ENCODE measurements at regions not wholly inside any gene's neighbourhood (a gene's known extent, or its start where the extent isn't known, plus 50 kb on each side); places are given as distances from the start of the nearest gene placed in this dataset.

DNA sequence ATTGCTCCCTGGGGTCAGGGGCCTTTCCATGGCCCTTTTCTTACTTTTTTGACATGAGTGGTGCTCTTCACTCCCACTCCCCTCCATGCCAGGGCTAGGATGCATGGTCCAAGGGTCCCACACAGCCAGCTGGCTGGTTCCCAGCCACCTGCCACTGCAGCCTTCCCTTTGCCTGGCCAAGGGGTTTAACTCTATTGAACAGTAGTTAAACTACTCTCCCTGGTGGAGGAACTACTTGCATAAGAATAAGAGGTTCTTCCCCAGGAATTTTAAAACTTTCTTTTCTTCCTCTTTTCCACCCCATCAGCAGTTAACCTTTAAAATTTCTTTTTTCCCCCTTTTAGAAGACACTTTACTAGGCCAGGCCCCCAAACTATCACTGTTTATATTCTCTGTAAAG lies 1532.8 kb upstream of the ACO1 start:
- Mint-ChIP-seq H3K4me3 (no peak overlapping the region), H3K4me1 (no peaks in the 10 kb centered on the region), H3K36me3 (no peaks in the 10 kb centered on the region), H3K27me3 (ENCODE audit: low read depth in 2 of 2) (no peaks in the 10 kb centered on the region), H3K27ac (no peak overlapping the region), H3K9me3 (peaks cover 16% of the 10 kb centered on the region in 2 donors)
- TF ChIP-seq, protein P1, sequence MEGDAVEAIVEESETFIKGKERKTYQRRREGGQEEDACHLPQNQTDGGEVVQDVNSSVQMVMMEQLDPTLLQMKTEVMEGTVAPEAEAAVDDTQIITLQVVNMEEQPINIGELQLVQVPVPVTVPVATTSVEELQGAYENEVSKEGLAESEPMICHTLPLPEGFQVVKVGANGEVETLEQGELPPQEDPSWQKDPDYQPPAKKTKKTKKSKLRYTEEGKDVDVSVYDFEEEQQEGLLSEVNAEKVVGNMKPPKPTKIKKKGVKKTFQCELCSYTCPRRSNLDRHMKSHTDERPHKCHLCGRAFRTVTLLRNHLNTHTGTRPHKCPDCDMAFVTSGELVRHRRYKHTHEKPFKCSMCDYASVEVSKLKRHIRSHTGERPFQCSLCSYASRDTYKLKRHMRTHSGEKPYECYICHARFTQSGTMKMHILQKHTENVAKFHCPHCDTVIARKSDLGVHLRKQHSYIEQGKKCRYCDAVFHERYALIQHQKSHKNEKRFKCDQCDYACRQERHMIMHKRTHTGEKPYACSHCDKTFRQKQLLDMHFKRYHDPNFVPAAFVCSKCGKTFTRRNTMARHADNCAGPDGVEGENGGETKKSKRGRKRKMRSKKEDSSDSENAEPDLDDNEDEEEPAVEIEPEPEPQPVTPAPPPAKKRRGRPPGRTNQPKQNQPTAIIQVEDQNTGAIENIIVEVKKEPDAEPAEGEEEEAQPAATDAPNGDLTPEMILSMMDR (IDR thresholded peaks at IDR 0.05) = no peak
- no peaks in the 10 kb centered on the region for H3K36me3 ChIP-seq (ENCODE audit: control insufficient read depth, insufficient read depth, low read length)
- intact Hi-C loops (cut with micrococcal nuclease) = no loop called here
- H3K27ac ChIP-seq (ENCODE audit: low read length) = no peak overlapping the region
- ATAC-seq (no peak), DNase-seq (no peak)
- H3K27me3 ChIP-seq (ENCODE audit: control insufficient read depth, insufficient read depth, low read length) = no peaks in the 10 kb centered on the region
- no peaks in the 10 kb centered on the region for H3K4me1 ChIP-seq (ENCODE audit: control insufficient read depth, insufficient read depth, low read length)
- peaks cover 7% of the 10 kb centered on the region for H3K9me3 ChIP-seq (ENCODE audit: control insufficient read depth, insufficient read depth, low read length)
- H3K4me3 ChIP-seq (ENCODE audit: low read length) = no peak overlapping the region

- H3K27me3 Mint-ChIP-seq (ENCODE audit: low read depth in 2 of 2) = no peaks in the 10 kb centered on the region
- Histone ChIP-seq H3K36me3 (ENCODE audit: control insufficient read depth, insufficient read depth, low read length) (no peaks in the 10 kb centered on the region), H3K27ac (ENCODE audit: low read length) (no peak overlapping the region), H3K9me3 (ENCODE audit: control insufficient read depth, insufficient read depth, low read length) (no peaks in the 10 kb centered on the region), H3K27me3 (ENCODE audit: control insufficient read depth, insufficient read depth, low read length) (no peaks in the 10 kb centered on the region), H3K4me1 (ENCODE audit: control insufficient read depth, insufficient read depth, low read length) (no peaks in the 10 kb centered on the region), H3K4me3 (ENCODE audit: low read length) (no peak overlapping the region)
- intact Hi-C loops (cut with micrococcal nuclease) = no loop called here
- no peaks in the 10 kb centered on the region for H3K36me3 Mint-ChIP-seq
- H3K27ac Mint-ChIP-seq = no peak overlapping the region
- no peak for DNase-seq
- no peak for ATAC-seq
- no peak overlapping the region for H3K4me3 Mint-ChIP-seq
- H3K4me1 Mint-ChIP-seq = no peaks in the 10 kb centered on the region
- H3K9me3 Mint-ChIP-seq = peaks cover under 1 to 3% of the 10 kb centered on the region in 2 donors
- TF ChIP-seq, protein P1 (IDR thresholded peaks at IDR 0.05) = no peak
- WGBS (ENCODE audit: insufficient coverage) = no CpG with 5 or more reads among the region's 1 CpG
Measured at GRCh38 chr9:30900706-30901105, 1483.7 kb upstream of the ACO1 start.

DNA sequence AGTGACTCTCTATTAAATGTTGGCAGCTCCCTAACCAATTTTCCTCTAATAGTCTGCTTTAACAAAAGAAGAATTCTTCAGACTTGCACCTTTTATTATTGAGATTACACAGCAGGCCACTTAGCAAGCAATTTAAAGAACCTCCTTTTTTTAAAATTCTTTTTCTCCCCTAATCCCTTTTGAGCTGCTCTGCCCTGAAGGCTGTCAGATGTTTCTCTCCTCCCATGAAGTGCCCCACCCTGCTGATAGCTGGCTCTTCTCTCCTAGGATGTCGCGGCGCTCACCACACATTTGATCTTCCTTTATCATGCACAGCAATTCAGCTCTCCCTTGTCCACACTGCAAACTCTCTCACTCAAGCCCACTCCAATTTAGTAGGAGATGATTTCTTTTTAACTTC lies 1471.1 kb upstream of the ACO1 start:
- H3K9me3 ChIP-seq (ENCODE audit: control insufficient read depth, insufficient read depth, low read length) = no peaks in the 10 kb centered on the region
- no peaks in the 10 kb centered on the region for H3K27me3 Mint-ChIP-seq (ENCODE audit: low read depth in 2 of 2)
- no peaks in the 10 kb centered on the region for H3K36me3 ChIP-seq (ENCODE audit: control insufficient read depth, insufficient read depth, low read length)
- H3K4me3 ChIP-seq (ENCODE audit: low read length) = no peak overlapping the region
- H3K27me3 ChIP-seq (ENCODE audit: control insufficient read depth, insufficient read depth, low read length) = no peaks in the 10 kb centered on the region
- ATAC-seq = no peak
- peaks cover 11 to 15% of the 10 kb centered on the region in 2 donors for H3K9me3 Mint-ChIP-seq
- H3K36me3 Mint-ChIP-seq = no peaks in the 10 kb centered on the region
- H3K27ac Mint-ChIP-seq = no peak overlapping the region
- intact Hi-C loops (cut with micrococcal nuclease) = no loop called here
- TF ChIP-seq, protein P1 (IDR thresholded peaks at IDR 0.05) = no peak
- 85% methylated on average over 3 of the region's 3 CpGs for WGBS (ENCODE audit: insufficient coverage)
- no peaks in the 10 kb centered on the region for H3K4me1 ChIP-seq (ENCODE audit: control insufficient read depth, insufficient read depth, low read length)
- H3K27ac ChIP-seq (ENCODE audit: low read length) = no peak overlapping the region
- DNase-seq = no peak
- no peak overlapping the region for H3K4me3 Mint-ChIP-seq
- H3K4me1 Mint-ChIP-seq = no peaks in the 10 kb centered on the region

GRCh38 chr9:30915451-30915850 lies 1469.0 kb upstream of the ACO1 start:
- Histone ChIP-seq H3K27me3 (ENCODE audit: control insufficient read depth, insufficient read depth, low read length) (no peaks in the 10 kb centered on the region), H3K9me3 (ENCODE audit: control insufficient read depth, insufficient read depth, low read length) (no peaks in the 10 kb centered on the region), H3K4me3 (ENCODE audit: low read length) (no peak overlapping the region), H3K4me1 (ENCODE audit: control insufficient read depth, insufficient read depth, low read length) (no peaks in the 10 kb centered on the region), H3K36me3 (ENCODE audit: control insufficient read depth, insufficient read depth, low read length) (no peaks in the 10 kb centered on the region), H3K27ac (ENCODE audit: low read length) (no peak overlapping the region)
- ATAC-seq (no peak), DNase-seq (no peak)
- no peaks in the 10 kb centered on the region for H3K4me1 Mint-ChIP-seq
- peaks cover 13 to 15% of the 10 kb centered on the region in 2 donors for H3K9me3 Mint-ChIP-seq
- no peak overlapping the region for H3K4me3 Mint-ChIP-seq
- no peaks in the 10 kb centered on the region for H3K36me3 Mint-ChIP-seq
- WGBS (ENCODE audit: insufficient coverage) = 85% methylated on average over 4 of the region's 4 CpGs
- H3K27ac Mint-ChIP-seq = no peak overlapping the region
- no peaks in the 10 kb centered on the region for H3K27me3 Mint-ChIP-seq (ENCODE audit: low read depth in 2 of 2)
- intact Hi-C loops (cut with micrococcal nuclease) = no loop called here
- TF ChIP-seq, protein P1 (IDR thresholded peaks at IDR 0.05) = no peak
